Left ventricle myocardium superior (tissue), 1 donor: ENCODE measurements at regions not wholly inside any gene's neighbourhood (a gene's known extent, or its start where the extent isn't known, plus 50 kb on each side); places are given as distances from the start of the nearest gene placed in this dataset.
"Not testable (repeated sequence)": the region's sequence is repeated elsewhere in the genome, so short reads cannot be mapped to it uniquely, and the experiment has no call there.

Source experiments
- ATAC-seq: fragments of 200-7000 bp; cut with Tn5 transposase; one replicate; pipeline ENCODE4 v1.9.1; 2020; ENCODE audit warnings: mild to moderate bottlenecking, moderate library complexity
- DNase-seq: peaks from one replicate; pipeline ENCODE4 v3.0.0-alpha.2; 2020
- intact Hi-C: fragments of 100-400 bp; cut with micrococcal nuclease; formaldehyde crosslinking; loops from one replicate; pipeline ENCODE4 v1.11.0; 2022
- donor health status: DM: no; HTN: yes; CAD: no; lungs with severe emphysema.

- DNase-seq (no peak), ATAC-seq (no peak)
- intact Hi-C loops: no loop called here
These were observed 264.3 kb upstream of the AGTR2 start for GRCh38 chrX:115906276-115906675.

GRCh38 chrX:115906881-115907280 lies 263.7 kb upstream of the AGTR2 start:
- no peak for ATAC-seq
- intact Hi-C loops: no loop called here
- DNase-seq: no peak

GRCh38 chrX:115909017-115909416 lies 261.5 kb upstream of the AGTR2 start:
- ATAC-seq: no peak
- DNase-seq: no peak
- intact Hi-C loops: no loop called here

GRCh38 chrX:115911967-115912366 lies 258.6 kb upstream of the AGTR2 start:
- intact Hi-C loops: no loop called here
- ATAC-seq: no peak

GRCh38 chrX:115912372-115912897 lies 258.1 kb upstream of the AGTR2 start:
- intact Hi-C loops: no loop called here
- no peak for ATAC-seq
- no peak for DNase-seq

More at GRCh38 chrX:115911967-115912366, 258.6 kb upstream of the AGTR2 start:
- DNase-seq: no peak

GRCh38 chrX:115913575-115913974 lies 257.0 kb upstream of the AGTR2 start:
- DNase-seq (no peak), ATAC-seq (no peak)
- intact Hi-C loops: no loop called here

GRCh38 chrX:115915625-115916024 lies 254.9 kb upstream of the AGTR2 start:
- ATAC-seq, DNase-seq: not testable (repeated sequence)

GRCh38 chrX:115929480-115929879 lies 241.1 kb upstream of the AGTR2 start:
- DNase-seq (no peak), ATAC-seq (no peak)

More at GRCh38 chrX:115915625-115916024, 254.9 kb upstream of the AGTR2 start:
- intact Hi-C loops: not testable (repeated sequence)

GRCh38 chrX:115936008-115936407 lies 234.5 kb upstream of the AGTR2 start:
- ATAC-seq: no peak
- intact Hi-C loops: no loop called here
- DNase-seq: no peak

More at GRCh38 chrX:115929480-115929879, 241.1 kb upstream of the AGTR2 start:
- intact Hi-C loops: no loop called here

- intact Hi-C loops: no loop called here
These were observed 231.5 kb upstream of the AGTR2 start for GRCh38 chrX:115939070-115939469.

GRCh38 chrX:115939636-115940160 lies 230.8 kb upstream of the AGTR2 start:
- DNase-seq (no peak), ATAC-seq (no peak)
- intact Hi-C loops: no loop called here

More at GRCh38 chrX:115939070-115939469, 231.5 kb upstream of the AGTR2 start:
- ATAC-seq (no peak), DNase-seq (no peak)

GRCh38 chrX:115940348-115940747 lies 230.2 kb upstream of the AGTR2 start:
- ATAC-seq (no peak), DNase-seq (no peak)
- intact Hi-C loops: no loop called here

GRCh38 chrX:115940888-115941332 lies 229.6 kb upstream of the AGTR2 start:
- DNase-seq (no peak), ATAC-seq (no peak)
- intact Hi-C loops: no loop called here

GRCh38 chrX:115941388-115941787 lies 229.2 kb upstream of the AGTR2 start:
- intact Hi-C loops: no loop called here
- DNase-seq (no peak), ATAC-seq (no peak)

GRCh38 chrX:115946059-115946458 lies 224.5 kb upstream of the AGTR2 start:
- ATAC-seq: no peak
- DNase-seq: no peak
- intact Hi-C loops: no loop called here

GRCh38 chrX:115948018-115948923 lies 222.3 kb upstream of the AGTR2 start:
- no peak for ATAC-seq
- intact Hi-C loops: no loop called here
- no peak for DNase-seq

- ATAC-seq (no peak), DNase-seq (no peak)
- intact Hi-C loops: no loop called here
These were observed 220.4 kb upstream of the AGTR2 start for GRCh38 chrX:115949900-115950822.

GRCh38 chrX:115952417-115953092 lies 218.0 kb upstream of the AGTR2 start:
- intact Hi-C loops: no loop called here
- DNase-seq: no peak
- ATAC-seq: no peak
